ENCODE measurements at regions not wholly inside any gene's neighbourhood (a gene's known extent, or its start where the extent isn't known, plus 50 kb on each side); places are given as distances from the start of the nearest gene placed in this dataset.

- no peak for TF ChIP-seq DPF2 (IDR thresholded peaks at IDR 0.05)
- TF ChIP-seq HDGF (IDR thresholded peaks at IDR 0.05) = no peak
- TF ChIP-seq CEBPB (IDR thresholded peaks at IDR 0.05; ENCODE audit: borderline replicate concordance in 1 of 2, low read depth in 2 of 2, low read length in 2 of 2) = no peak
- TF ChIP-seq CTCF (IDR thresholded peaks at IDR 0.05 in 2 of 3, conservative IDR thresholded peaks at IDR 0.05 in 1 of 3; ENCODE audit: control insufficient read depth in 2 of 3, extremely low read depth in 1 of 3, insufficient read depth in 1 of 3, low read depth in 3 of 3, low read length in 3 of 3) = no peak
- TF ChIP-seq SMC3 (IDR thresholded peaks at IDR 0.05; ENCODE audit: borderline replicate concordance, low read length) = no peak
- no peak for TF ChIP-seq PBX3 (IDR thresholded peaks at IDR 0.05; ENCODE audit: insufficient replicate concordance, low read depth, low read length)
- TF ChIP-seq POLR2AphosphoS5 (IDR thresholded peaks at IDR 0.05; ENCODE audit: low read length) = no peak
- no peak for TF ChIP-seq FOS (IDR thresholded peaks at IDR 0.05; ENCODE audit: borderline replicate concordance, extremely low read depth, insufficient read length)
- TF ChIP-seq JUND (IDR thresholded peaks at IDR 0.05; ENCODE audit: low read depth, low read length) = no peak
- no peak for TF ChIP-seq MAX (IDR thresholded peaks at IDR 0.05; ENCODE audit: low read depth, low read length)
- TF ChIP-seq CBX3 (IDR thresholded peaks at IDR 0.05; ENCODE audit: borderline replicate concordance, low read depth) = no peak
- no peak for TF ChIP-seq NRF1 (conservative IDR thresholded peaks at IDR 0.05; ENCODE audit: low read depth, low read length)
Measured at GRCh38 chr4:177989503-177990201, 547.4 kb upstream of the AGA start.

Data from GM12878 (cell line).